DND-41 (cell line): ENCODE measurements at regions not wholly inside any gene's neighbourhood (a gene's known extent, or its start where the extent isn't known, plus 50 kb on each side); places are given as distances from the start of the nearest gene placed in this dataset.

ENCODE experiments used
- ATAC-seq: fragments of 200-7000 bp; cut with Tn5 transposase; 3 replicates; pipeline ENCODE4 v1.9.1; 2021; ENCODE audit warnings: low read depth; ENCODE audit not compliant: insufficient read depth
- DNase-seq: peaks from one replicate; pipeline ENCODE4 v3.0.0-alpha.2; 2020
- H2AFZ ChIP-seq: 2 replicates; pipeline ENCODE4 v1.6.0; 2012; ENCODE audit warnings: low read depth, low read length
- H3K27ac ChIP-seq: 2 replicates; pipeline ENCODE4 v1.5.1; 2012; ENCODE audit warnings: low read length, inconsistent platforms
- H3K27me3 ChIP-seq: fragments of 200-600 bp; sonication (generic); 2 replicates; pipeline ENCODE4 v1.6.0; 2012; ENCODE audit warnings: low read length, mild to moderate bottlenecking, inconsistent platforms; ENCODE audit not compliant: insufficient read depth, poor library complexity
- H3K36me3 ChIP-seq: 2 replicates; pipeline ENCODE4 v1.5.1; 2012; ENCODE audit warnings: low read length, inconsistent platforms; ENCODE audit not compliant: insufficient read depth
- H3K4me1 ChIP-seq: 2 replicates; pipeline ENCODE4 v1.5.1; 2012; ENCODE audit warnings: mild to moderate bottlenecking, low read length; ENCODE audit not compliant: insufficient read depth
- H3K4me2 ChIP-seq: 2 replicates; pipeline ENCODE4 v1.6.0; 2012; ENCODE audit warnings: mild to moderate bottlenecking, moderate library complexity, low read length, inconsistent platforms; ENCODE audit not compliant: insufficient read depth
- H3K4me3 ChIP-seq, 2 experiments: fragments of 200-600 bp in 1 of 2; shearing (Covaris generic) in 1 of 2; 2 replicates each; pipeline ENCODE4 v1.5.1; 2012 to 2016; ENCODE audit warnings: inconsistent platforms in 2 of 2, low read length in 2 of 2, mild to moderate bottlenecking in 2 of 2, low read depth in 1 of 2, moderate library complexity in 1 of 2
- H3K79me2 ChIP-seq: 2 replicates; pipeline ENCODE4 v1.6.0; 2012; ENCODE audit warnings: low read length, inconsistent platforms; ENCODE audit not compliant: insufficient read depth
- H3K9ac ChIP-seq: 2 replicates; pipeline ENCODE4 v1.6.0; 2012; ENCODE audit warnings: low read depth, mild to moderate bottlenecking, inconsistent platforms, low read length, moderate library complexity
- H3K9me3 ChIP-seq: 2 replicates; pipeline ENCODE4 v1.5.1; 2012; ENCODE audit warnings: low read length, moderate library complexity, mild to moderate bottlenecking, inconsistent platforms; ENCODE audit not compliant: insufficient read depth, severe bottlenecking
- H4K20me1 ChIP-seq: 2 replicates; pipeline ENCODE4 v1.6.0; 2012; ENCODE audit warnings: low read length; ENCODE audit not compliant: insufficient read depth
- EZH2 ChIP-seq: IDR thresholded peaks from 3 replicates; pipeline ENCODE4 v1.6.1; 2012; ENCODE audit warnings: borderline replicate concordance, low read depth, mild to moderate bottlenecking, moderate library complexity, low read length, inconsistent platforms; ENCODE audit not compliant: severe bottlenecking
- TF ChIP-seq, protein P1 (sequence below): IDR thresholded peaks from 2 replicates; pipeline ENCODE4 v1.5.1; 2012; ENCODE audit warnings: borderline replicate concordance, low read length, moderate library complexity, mild to moderate bottlenecking; ENCODE audit not compliant: poor library complexity, severe bottlenecking; ENCODE audit errors: extremely low read depth

DNA sequence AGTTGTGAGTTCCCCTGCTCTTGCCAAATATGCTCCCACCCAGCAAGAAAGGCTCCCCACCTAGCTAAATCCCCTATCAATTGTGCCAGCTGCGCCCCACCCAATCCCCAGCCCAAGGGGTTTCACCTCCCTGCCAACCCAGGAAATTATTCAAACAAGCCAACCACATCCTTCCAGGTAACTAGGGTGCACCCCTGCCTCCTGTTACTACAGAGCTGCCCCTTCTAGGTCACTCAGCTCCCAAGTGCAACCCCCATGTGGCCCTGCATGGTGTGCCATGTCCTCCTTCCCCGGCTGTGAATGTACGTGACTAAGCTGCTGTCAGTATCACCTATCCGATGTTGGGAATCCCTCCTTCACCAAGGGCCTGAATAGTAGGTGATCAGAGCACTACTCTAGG is 91.2 kb upstream of the LDAH start:
- H3K4me3 ChIP-seq: no peak overlapping the region
- H2AFZ ChIP-seq: no peak overlapping the region
- DNase-seq (no peak), ATAC-seq (no peak)
- no peaks in the 10 kb centered on the region for H3K4me1 ChIP-seq
- H3K27ac ChIP-seq: no peak overlapping the region
- no peaks in the 10 kb centered on the region for H4K20me1 ChIP-seq
- no peak overlapping the region for H3K9ac ChIP-seq
- TF ChIP-seq, protein P1, sequence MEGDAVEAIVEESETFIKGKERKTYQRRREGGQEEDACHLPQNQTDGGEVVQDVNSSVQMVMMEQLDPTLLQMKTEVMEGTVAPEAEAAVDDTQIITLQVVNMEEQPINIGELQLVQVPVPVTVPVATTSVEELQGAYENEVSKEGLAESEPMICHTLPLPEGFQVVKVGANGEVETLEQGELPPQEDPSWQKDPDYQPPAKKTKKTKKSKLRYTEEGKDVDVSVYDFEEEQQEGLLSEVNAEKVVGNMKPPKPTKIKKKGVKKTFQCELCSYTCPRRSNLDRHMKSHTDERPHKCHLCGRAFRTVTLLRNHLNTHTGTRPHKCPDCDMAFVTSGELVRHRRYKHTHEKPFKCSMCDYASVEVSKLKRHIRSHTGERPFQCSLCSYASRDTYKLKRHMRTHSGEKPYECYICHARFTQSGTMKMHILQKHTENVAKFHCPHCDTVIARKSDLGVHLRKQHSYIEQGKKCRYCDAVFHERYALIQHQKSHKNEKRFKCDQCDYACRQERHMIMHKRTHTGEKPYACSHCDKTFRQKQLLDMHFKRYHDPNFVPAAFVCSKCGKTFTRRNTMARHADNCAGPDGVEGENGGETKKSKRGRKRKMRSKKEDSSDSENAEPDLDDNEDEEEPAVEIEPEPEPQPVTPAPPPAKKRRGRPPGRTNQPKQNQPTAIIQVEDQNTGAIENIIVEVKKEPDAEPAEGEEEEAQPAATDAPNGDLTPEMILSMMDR: no peak
- H3K27me3 ChIP-seq: no peaks in the 10 kb centered on the region
- no peaks in the 10 kb centered on the region for H3K36me3 ChIP-seq
- H3K4me2 ChIP-seq: no peak overlapping the region
- no peaks in the 10 kb centered on the region for H3K9me3 ChIP-seq
- H3K79me2 ChIP-seq: no peaks in the 10 kb centered on the region

DNA sequence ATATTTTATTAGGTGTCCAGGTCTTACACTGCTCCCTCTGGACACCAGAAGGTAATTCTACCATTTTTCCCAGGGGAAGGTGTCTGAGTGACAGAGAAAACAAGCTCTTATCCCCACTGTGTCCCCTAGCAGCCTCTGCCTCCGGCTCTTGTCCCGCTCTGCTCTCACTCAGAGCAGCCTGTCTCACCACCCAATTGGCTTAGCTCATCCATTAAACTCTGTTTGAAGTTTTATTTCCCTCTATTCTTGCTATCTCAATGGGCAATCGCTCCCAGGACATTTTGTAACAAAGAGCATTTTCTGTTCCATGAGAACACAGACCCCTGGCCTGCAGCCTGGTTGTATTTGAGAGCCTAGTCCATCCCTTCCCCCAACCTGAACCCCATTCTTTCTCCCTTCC is 90.6 kb upstream of the LDAH start:
- H2AFZ ChIP-seq: no peak overlapping the region
- no peaks in the 10 kb centered on the region for H3K36me3 ChIP-seq
- H3K9ac ChIP-seq: no peak overlapping the region
- H3K4me3 ChIP-seq: no peak overlapping the region
- H3K27ac ChIP-seq: no peak overlapping the region
- no peaks in the 10 kb centered on the region for H3K9me3 ChIP-seq
- no peak overlapping the region for H3K4me2 ChIP-seq
- TF ChIP-seq, protein P1: no peak
- no peak for TF ChIP-seq EZH2
- no peaks in the 10 kb centered on the region for H3K4me1 ChIP-seq
- H4K20me1 ChIP-seq: no peaks in the 10 kb centered on the region
- ATAC-seq: no peak
- no peaks in the 10 kb centered on the region for H3K27me3 ChIP-seq
- H3K79me2 ChIP-seq: no peaks in the 10 kb centered on the region
- DNase-seq: no peak

DNA sequence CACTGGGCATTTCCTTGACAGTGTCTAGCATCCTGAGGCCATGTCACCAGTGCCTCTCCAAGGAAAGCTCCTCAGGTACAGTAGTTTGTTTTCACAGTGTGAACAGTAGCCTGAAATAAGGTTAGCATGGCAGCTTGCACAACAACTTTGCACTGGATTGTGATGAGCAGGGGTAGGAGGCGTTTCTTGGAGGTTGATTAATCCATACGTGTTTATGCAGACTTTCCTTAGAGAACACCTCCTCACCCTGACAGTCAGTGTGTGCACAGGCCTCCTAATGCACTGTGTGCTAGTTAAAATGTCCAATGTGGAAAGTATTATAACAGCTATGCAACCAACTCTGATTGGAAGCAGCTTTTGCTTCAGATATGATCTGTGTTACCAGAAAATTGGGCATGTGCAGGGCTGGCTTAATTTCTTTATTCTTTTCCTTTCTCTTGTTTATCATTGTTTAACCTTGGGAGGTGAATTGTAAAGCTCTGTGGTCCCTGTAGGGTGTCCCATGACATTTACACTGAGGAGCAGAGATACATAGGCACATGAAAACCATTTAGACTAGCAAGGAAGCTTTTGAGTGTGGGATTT is 77.2 kb upstream of the LDAH start:
- Histone ChIP-seq H3K27me3 (peaks cover 7% of the 10 kb centered on the region), H2AFZ (no peak overlapping the region), H3K4me3 (no peak overlapping the region), H3K9me3 (no peaks in the 10 kb centered on the region), H4K20me1 (no peaks in the 10 kb centered on the region), H3K4me1 (no peaks in the 10 kb centered on the region), H3K27ac (no peak overlapping the region), H3K4me2 (no peak overlapping the region), H3K36me3 (no peaks in the 10 kb centered on the region), H3K79me2 (no peaks in the 10 kb centered on the region), H3K9ac (no peak overlapping the region)
- DNase-seq: no peak
- no peak for ATAC-seq
- TF ChIP-seq, protein P1: no peak
- TF ChIP-seq EZH2: no peak

DNA sequence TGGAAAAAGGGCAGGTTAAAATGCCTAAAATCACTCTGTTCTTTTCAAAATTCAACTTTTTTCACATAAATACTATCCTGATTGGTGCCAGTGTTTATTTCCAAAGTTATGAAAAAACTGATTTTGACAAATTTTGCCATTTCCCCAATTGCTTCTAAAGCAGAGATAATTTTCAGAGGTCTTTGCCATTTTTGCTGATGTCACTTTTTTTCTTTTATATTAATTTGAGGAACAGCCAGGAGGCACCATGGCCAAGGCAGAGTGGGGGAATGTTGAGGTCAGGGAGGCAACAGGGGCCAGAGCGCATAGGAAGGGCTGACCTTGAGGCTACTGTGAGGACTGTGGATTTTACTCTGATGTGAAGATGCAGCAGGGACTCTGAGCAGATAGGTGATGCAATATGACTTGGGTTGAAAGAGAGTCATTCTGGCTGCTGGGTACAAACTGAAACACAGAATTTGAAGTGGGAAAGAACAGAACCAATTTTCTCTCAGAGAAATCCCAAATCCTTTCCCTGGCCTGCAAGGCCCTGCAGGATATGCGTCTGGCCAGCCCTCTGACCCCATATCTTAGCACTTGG is 75.1 kb upstream of the LDAH start:
- no peaks in the 10 kb centered on the region for H3K36me3 ChIP-seq
- H3K27ac ChIP-seq: no peak overlapping the region
- no peaks in the 10 kb centered on the region for H3K9me3 ChIP-seq
- no peak overlapping the region for H3K4me2 ChIP-seq
- H3K9ac ChIP-seq: no peak overlapping the region
- TF ChIP-seq, protein P1: no peak
- no peak for TF ChIP-seq EZH2
- H3K79me2 ChIP-seq: no peaks in the 10 kb centered on the region
- ATAC-seq (no peak), DNase-seq (no peak)
- peaks cover 7% of the 10 kb centered on the region for H3K27me3 ChIP-seq
- no peaks in the 10 kb centered on the region for H3K4me1 ChIP-seq
- H2AFZ ChIP-seq: no peak overlapping the region
- H4K20me1 ChIP-seq: no peaks in the 10 kb centered on the region
- no peak overlapping the region for H3K4me3 ChIP-seq
